H1 (cell line): ENCODE measurements at regions not wholly inside any gene's neighbourhood (a gene's known extent, or its start where the extent isn't known, plus 50 kb on each side); places are given as distances from the start of the nearest gene placed in this dataset.
"Not testable (repeated sequence)": the region's sequence is repeated elsewhere in the genome, so short reads cannot be mapped to it uniquely, and the experiment has no call there.

Experiments used
- CBX8 ChIP-seq: fragments of 300-800, 300-1000 bp; sonication (generic); IDR thresholded peaks from 2 replicates; pipeline ENCODE4 v1.7.1; 2016; ENCODE audit warnings: low read depth, low read length, borderline replicate concordance
- NANOG ChIP-seq: IDR thresholded peaks from 2 replicates; pipeline ENCODE4 v1.6.1; 2011; ENCODE audit warnings: low read length, low read depth, mild to moderate bottlenecking, inconsistent platforms; ENCODE audit not compliant: insufficient read depth, poor library complexity, severe bottlenecking
- TF ChIP-seq, protein P1 (sequence below), 3 experiments: IDR thresholded peaks; 1 replicate in 2 of 3; 2 replicates in 1 of 3; pipeline versions ENCODE4 v1.5.1 to v1.6.1; 2011; ENCODE audit warnings: low read length in 3 of 3, mild to moderate bottlenecking in 3 of 3, inconsistent platforms in 2 of 3, low read depth in 1 of 3, moderate library complexity in 1 of 3; ENCODE audit not compliant: insufficient read depth in 1 of 3; ENCODE audit errors: control extremely low read depth in 1 of 3

GRCh38 chr14:56065199-56065598 is 53.0 kb upstream of the PELI2 start:
- not testable (repeated sequence) for TF ChIP-seq NANOG, CBX8
- TF ChIP-seq, protein P1, sequence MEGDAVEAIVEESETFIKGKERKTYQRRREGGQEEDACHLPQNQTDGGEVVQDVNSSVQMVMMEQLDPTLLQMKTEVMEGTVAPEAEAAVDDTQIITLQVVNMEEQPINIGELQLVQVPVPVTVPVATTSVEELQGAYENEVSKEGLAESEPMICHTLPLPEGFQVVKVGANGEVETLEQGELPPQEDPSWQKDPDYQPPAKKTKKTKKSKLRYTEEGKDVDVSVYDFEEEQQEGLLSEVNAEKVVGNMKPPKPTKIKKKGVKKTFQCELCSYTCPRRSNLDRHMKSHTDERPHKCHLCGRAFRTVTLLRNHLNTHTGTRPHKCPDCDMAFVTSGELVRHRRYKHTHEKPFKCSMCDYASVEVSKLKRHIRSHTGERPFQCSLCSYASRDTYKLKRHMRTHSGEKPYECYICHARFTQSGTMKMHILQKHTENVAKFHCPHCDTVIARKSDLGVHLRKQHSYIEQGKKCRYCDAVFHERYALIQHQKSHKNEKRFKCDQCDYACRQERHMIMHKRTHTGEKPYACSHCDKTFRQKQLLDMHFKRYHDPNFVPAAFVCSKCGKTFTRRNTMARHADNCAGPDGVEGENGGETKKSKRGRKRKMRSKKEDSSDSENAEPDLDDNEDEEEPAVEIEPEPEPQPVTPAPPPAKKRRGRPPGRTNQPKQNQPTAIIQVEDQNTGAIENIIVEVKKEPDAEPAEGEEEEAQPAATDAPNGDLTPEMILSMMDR (IDR thresholded peaks at IDR 0.05; ENCODE audit: control extremely low read depth in 1 of 3, insufficient read depth in 1 of 3, low read depth in 1 of 3, low read length in 3 of 3): not testable (repeated sequence)
